K562 (cell line): ENCODE measurements at regions not wholly inside any gene's neighbourhood (a gene's known extent, or its start where the extent isn't known, plus 50 kb on each side); places are given as distances from the start of the nearest gene placed in this dataset.

Experiments
- ATAC-seq: fragments of 200-7000 bp; cut with Tn5 transposase; 3 replicates; pipeline ENCODE4 v1.9.1; 2020; ENCODE audit warnings: moderate library complexity
- BruUV-seq: library from RNA; stranded (reverse); fragments of 400-500 nt; replicated peaks from 2 replicates; lab custom pipeline; 2021; lab: Mats Ljungman, UMichigan
- CTCF ChIA-PET: fragments of 300-600 bp; formaldehyde crosslinking; extraction: SDS; loops from one replicate; lab custom pipeline; 2021; ENCODE audit warnings: low intra/inter-chr PET ratio; lab: Yijun Ruan, JAX
- POLR2A ChIA-PET: fragments of 300-600, 350-650 bp; sonication (Branson Sonifier 250); formaldehyde crosslinking; extraction: SDS; loops from one replicate; lab custom pipeline; 2021; ENCODE audit warnings: antibody characterized with exemption, inconsistent platforms; lab: Yijun Ruan, JAX
- DNase-seq, 4 experiments: peaks; one replicate each; pipeline versions ENCODE4 v3.0.0 to v3.0.0-alpha.2; 2011 to 2018; ENCODE audit warnings: low spot score in 3 of 4, mixed read lengths in 3 of 4; ENCODE audit errors: extremely low read depth in 1 of 4
- FAIRE-seq: peaks from 2 replicates; lab custom pipeline; 2011; peaks lifted over from hg19 to GRCh38; lab: Jason Lieb, UNC
- H2AFZ ChIP-seq: 2 replicates; pipeline ENCODE4 v1.6.0; 2011; ENCODE audit warnings: low read depth, low read length, control low read depth, inconsistent platforms
- H3K27ac ChIP-seq: fragments of 200-600 bp; 3 replicates; pipeline ENCODE4 v1.8.0; 2011; ENCODE audit warnings: low read depth, mild to moderate bottlenecking, control low read depth, inconsistent platforms, low read length, moderate library complexity, mixed read lengths; ENCODE audit errors: extremely low read depth
- H3K27me3 ChIP-seq, 2 experiments: fragments of 300-600 bp in 1 of 2; 2 replicates in 1 of 2; 3 replicates in 1 of 2; pipeline versions ENCODE4 v1.6.0 to v1.8.0; 2011; ENCODE audit warnings: inconsistent platforms in 2 of 2, low read length in 2 of 2, mild to moderate bottlenecking in 1 of 2, mixed read lengths in 1 of 2, moderate library complexity in 1 of 2; ENCODE audit not compliant: control insufficient read depth in 2 of 2, insufficient read depth in 2 of 2
- H3K36me3 ChIP-seq: fragments of 300-600 bp; 3 replicates; pipeline ENCODE4 v1.8.0; 2011; ENCODE audit warnings: mild to moderate bottlenecking, low read length, inconsistent platforms; ENCODE audit not compliant: control insufficient read depth, insufficient read depth
- H3K4me1 ChIP-seq, 2 experiments: fragments of 200-600 bp in 1 of 2; replicated peaks in 1 of 2; 2 replicates in 1 of 2; 3 replicates in 1 of 2; pipeline versions ENCODE4 v1.5.1 to v1.8.0; 2011; ENCODE audit warnings: inconsistent platforms in 2 of 2, low read length in 2 of 2, mild to moderate bottlenecking in 1 of 2, mixed read lengths in 1 of 2, moderate library complexity in 1 of 2; ENCODE audit not compliant: control insufficient read depth in 2 of 2, insufficient read depth in 2 of 2
- H3K4me2 ChIP-seq: 2 replicates; pipeline ENCODE4 v1.6.1; 2011; ENCODE audit warnings: low read length, control low read depth, inconsistent platforms, mixed read lengths; ENCODE audit not compliant: insufficient read depth
- H3K4me3 ChIP-seq: fragments of 200-600 bp; sonication (generic), shearing (Covaris generic); 2 replicates; pipeline ENCODE4 v1.5.1; 2016; ENCODE audit warnings: control low read depth, inconsistent platforms
- H3K79me2 ChIP-seq: fragments of 200-600 bp; 3 replicates; pipeline ENCODE4 v1.8.0; 2011; ENCODE audit warnings: low read length, inconsistent platforms; ENCODE audit not compliant: control insufficient read depth, insufficient read depth
- H3K9ac ChIP-seq, 2 experiments: 2 replicates each; pipeline versions ENCODE4 v1.6.0 to v1.6.1; 2011; ENCODE audit warnings: low read depth in 2 of 2, low read length in 2 of 2, control low read depth in 1 of 2, inconsistent platforms in 1 of 2, mild to moderate bottlenecking in 1 of 2, mixed read lengths in 1 of 2; ENCODE audit not compliant: insufficient read depth in 1 of 2
- H3K9me1 ChIP-seq: one replicate; pipeline ENCODE4 v1.6.0; 2011; ENCODE audit warnings: inconsistent platforms, mild to moderate bottlenecking, low read length, moderate library complexity; ENCODE audit not compliant: control insufficient read depth, insufficient read depth
- H3K9me3 ChIP-seq: replicated peaks from 2 replicates; pipeline ENCODE4 v1.5.1; 2011; ENCODE audit warnings: low read depth, low read length, inconsistent platforms; ENCODE audit not compliant: control insufficient read depth, insufficient read depth
- H4K20me1 ChIP-seq: replicated peaks from 2 replicates; pipeline ENCODE4 v1.6.1; 2011; ENCODE audit warnings: low read length, inconsistent platforms, mixed read lengths; ENCODE audit not compliant: control insufficient read depth, insufficient read depth
- ATF3 ChIP-seq, 2 experiments: fragments of 450-650 bp in 1 of 2; sonication (generic) in 1 of 2; formaldehyde crosslinking in 1 of 2; IDR thresholded peaks in 1 of 2; conservative IDR thresholded peaks in 1 of 2; 2 replicates each; pipeline versions ENCODE4 v1.6.1 to v1.8.1; 2016 to 2023; ENCODE audit warnings: mild to moderate bottlenecking in 2 of 2, moderate library complexity in 2 of 2, inconsistent platforms in 1 of 2, missing genetic modification reagents in 1 of 2
- ELF2 ChIP-seq: fragments of 250-450 bp; sonication (Bioruptor Pico); IDR thresholded peaks from 2 replicates; pipeline ENCODE4 v1.5.0; 2021; ENCODE audit warnings: mild to moderate bottlenecking
- ESRRB ChIP-seq: fragments of 250-450 bp; sonication (Bioruptor Pico); IDR thresholded peaks from 2 replicates; pipeline ENCODE4 v1.5.0; 2020; ENCODE audit warnings: mild to moderate bottlenecking, moderate library complexity, borderline replicate concordance
- FOSL1 ChIP-seq: fragments of 200-800 bp; sonication (Bioruptor generic); conservative IDR thresholded peaks from 2 replicates; pipeline ENCODE4 v1.6.1; 2016; ENCODE audit warnings: missing genetic modification characterization, missing compliant biosample characterization
- JUN ChIP-seq, 2 experiments: sonication (generic) in 1 of 2; formaldehyde crosslinking in 1 of 2; IDR thresholded peaks; 2 replicates each; pipeline versions ENCODE4 v1.6.1 to v1.8.0; 2012 to 2022; ENCODE audit warnings: borderline replicate concordance in 2 of 2, mild to moderate bottlenecking in 2 of 2, improper control_type of control experiment in 1 of 2, low read depth in 1 of 2, low read length in 1 of 2, missing genetic modification reagents in 1 of 2
- KLF16 ChIP-seq: IDR thresholded peaks from 2 replicates; pipeline ENCODE4 v1.6.1; 2016; ENCODE audit warnings: antibody characterized with exemption
- MTA2 ChIP-seq: fragments of 450-650 bp; IDR thresholded peaks from 2 replicates; pipeline ENCODE4 v1.6.1; 2016; ENCODE audit warnings: low read depth
- NCOR1 ChIP-seq: fragments of 450-650 bp; IDR thresholded peaks from 2 replicates; pipeline ENCODE4 v1.6.1; 2016; ENCODE audit warnings: mild to moderate bottlenecking, moderate library complexity
- ZNF695 ChIP-seq: fragments of 450-650 bp; formaldehyde crosslinking; IDR thresholded peaks from 2 replicates; pipeline ENCODE4 v1.4.0; 2020; ENCODE audit warnings: mild to moderate bottlenecking, moderate library complexity
- WGBS: fragments of 100-300 bp; shearing (Covaris generic); methylation state at CpG from one replicate; pipeline ENCODE4 v1.1.6; 2016; ENCODE audit warnings: low coverage, mixed read lengths; ENCODE audit not compliant: insufficient coverage; ENCODE audit errors: missing lambda C conversion rate; 5-methylcytosine and 5-hydroxymethylcytosine counted together
- in situ Hi-C: fragments of 300-500 bp; cut with MboI; formaldehyde crosslinking; loops from 4 replicates; pipeline ENCODE4 v1.15.0; 2018; ENCODE audit warnings: inconsistent platforms, mixed read lengths
- intact Hi-C: fragments of 100-400 bp; cut with micrococcal nuclease; formaldehyde crosslinking; loops from 2 replicates; pipeline ENCODE4 v1.14.2; 2022

- no TSS peak for BruUV-seq
- ATAC-seq (no peak), FAIRE-seq (no peak), DNase-seq (no peak)
- in situ Hi-C loops, result no loop called here
- WGBS, result 61% methylated on average over 7 of the region's 7 CpGs
- Histone ChIP-seq H3K79me2 (peaks cover 83% of the 10 kb centered on the region), H3K4me1 (peaks cover 25 to 31% of the 10 kb centered on the region in 2 experiments), H3K36me3 (no peaks in the 10 kb centered on the region), H3K4me2 (no peak overlapping the region), H3K9ac (no peak overlapping the region), H4K20me1 (peaks cover 30% of the 10 kb centered on the region; the same call in 1 of the 2 replicates), H2AFZ (no peak overlapping the region), H3K9me3 (no peaks in the 10 kb centered on the region), H3K27ac (no peak overlapping the region), H3K4me3 (no peak overlapping the region), H3K27me3 (no peaks in the 10 kb centered on the region), H3K9me1 (no peaks in the 10 kb centered on the region)
- ChIA-PET POLR2A (interaction anchor here (0.7 to 1.7 kb wide), 4 partner anchors 9 to 565 kb away, joined by 3 to 8 read pairs (median 3); no protein-coding TSS in a partner anchor), CTCF (no interaction called here)
- no peak for TF ChIP-seq NCOR1
- TF ChIP-seq ELF2 (CRISPR knock-in tag), result no peak
- no peak for TF ChIP-seq MTA2
- TF ChIP-seq ESRRB (CRISPR knock-in tag), result no peak
- TF ChIP-seq ZNF695, result no peak
- intact Hi-C loops, result no loop called here
Measured at GRCh38 chr3:42022355-42022754, 60.5 kb upstream of the ULK4 start.

- DNase-seq (no peak), ATAC-seq (no peak), FAIRE-seq (no peak)
- no peak overlapping the region for H3K27ac ChIP-seq
- H3K4me3 ChIP-seq, result no peak overlapping the region
- H3K9me1 ChIP-seq, result no peaks in the 10 kb centered on the region
- H4K20me1 ChIP-seq, result peaks cover 30% of the 10 kb centered on the region; the same call in 1 of the 2 replicates
- BruUV-seq, result no TSS peak
- H3K4me2 ChIP-seq, result no peak overlapping the region
- H2AFZ ChIP-seq, result no peak overlapping the region
- 52% methylated on average over 2 of the region's 2 CpGs for WGBS
- no peaks in the 10 kb centered on the region for H3K36me3 ChIP-seq
- H3K79me2 ChIP-seq, result peaks cover 84% of the 10 kb centered on the region
- no peak overlapping the region for H3K9ac ChIP-seq
- peaks cover 23 to 26% of the 10 kb centered on the region in 2 experiments for H3K4me1 ChIP-seq
- intact Hi-C loops (no loop called here), in situ Hi-C loops (no loop called here)
- no peaks in the 10 kb centered on the region for H3K9me3 ChIP-seq
- ChIA-PET POLR2A (interaction anchor here (1.4 to 1.7 kb wide), 2 partner anchors 8 to 16 kb away, joined by 3 to 8 read pairs; no protein-coding TSS in a partner anchor), CTCF (no interaction called here)
- H3K27me3 ChIP-seq, result no peaks in the 10 kb centered on the region
- TF ChIP-seq ATF3 (IDR thresholded peaks at IDR 0.05) (peak; percentile 59), ATF3 (CRISPR knock-in tag; conservative IDR thresholded peaks at IDR 0.05) (no peak), FOSL1 (0 out of 2 replicates have a peak, but pooled peaks have one; percentile 17), KLF16 (no peak), JUN (IDR thresholded peaks at IDR 0.05; ENCODE audit: borderline replicate concordance, low read depth, low read length) (0 out of 2 replicates have a peak, but pooled peaks have one; percentile 22), JUN (CRISPR knock-in tag; IDR thresholded peaks at IDR 0.05; ENCODE audit: borderline replicate concordance) (no peak)
Measured at GRCh38 chr3:42020684-42021307, 58.9 kb upstream of the ULK4 start.
